ENCODE measurements at regions not wholly inside any gene's neighbourhood (a gene's known extent, or its start where the extent isn't known, plus 50 kb on each side); places are given as distances from the start of the nearest gene placed in this dataset.

GRCh38 chr2:64795024-64795592 is 141.4 kb upstream of the SERTAD2 start:
- TF ChIP-seq, protein P1, sequence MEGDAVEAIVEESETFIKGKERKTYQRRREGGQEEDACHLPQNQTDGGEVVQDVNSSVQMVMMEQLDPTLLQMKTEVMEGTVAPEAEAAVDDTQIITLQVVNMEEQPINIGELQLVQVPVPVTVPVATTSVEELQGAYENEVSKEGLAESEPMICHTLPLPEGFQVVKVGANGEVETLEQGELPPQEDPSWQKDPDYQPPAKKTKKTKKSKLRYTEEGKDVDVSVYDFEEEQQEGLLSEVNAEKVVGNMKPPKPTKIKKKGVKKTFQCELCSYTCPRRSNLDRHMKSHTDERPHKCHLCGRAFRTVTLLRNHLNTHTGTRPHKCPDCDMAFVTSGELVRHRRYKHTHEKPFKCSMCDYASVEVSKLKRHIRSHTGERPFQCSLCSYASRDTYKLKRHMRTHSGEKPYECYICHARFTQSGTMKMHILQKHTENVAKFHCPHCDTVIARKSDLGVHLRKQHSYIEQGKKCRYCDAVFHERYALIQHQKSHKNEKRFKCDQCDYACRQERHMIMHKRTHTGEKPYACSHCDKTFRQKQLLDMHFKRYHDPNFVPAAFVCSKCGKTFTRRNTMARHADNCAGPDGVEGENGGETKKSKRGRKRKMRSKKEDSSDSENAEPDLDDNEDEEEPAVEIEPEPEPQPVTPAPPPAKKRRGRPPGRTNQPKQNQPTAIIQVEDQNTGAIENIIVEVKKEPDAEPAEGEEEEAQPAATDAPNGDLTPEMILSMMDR (IDR thresholded peaks at IDR 0.05; ENCODE audit: unreplicated experiment): no peak
- BruUV-seq (replicated peaks): no TSS peak
- ChIA-PET POLR2A (interaction anchor here (0.6 kb wide), 1 partner anchor 43 kb away, joined by 3 read pairs; no protein-coding TSS in a partner anchor), CTCF (interaction anchor here (0.7 kb wide), 1 partner anchor 9 kb away, joined by 3 read pairs; no protein-coding TSS in a partner anchor)
- intact Hi-C loops (cut with micrococcal nuclease): no loop called here
- Mint-ChIP-seq H3K4me3 (ENCODE audit: unreplicated experiment) (no peak overlapping the region), H3K4me1 (ENCODE audit: insufficient read depth, unreplicated experiment) (peaks cover 23% of the 10 kb centered on the region), H3K27me3 (ENCODE audit: insufficient read depth, unreplicated experiment) (no peaks in the 10 kb centered on the region), H3K27ac (ENCODE audit: low read depth, unreplicated experiment) (no peak overlapping the region), H3K36me3 (ENCODE audit: insufficient read depth, unreplicated experiment) (no peaks in the 10 kb centered on the region), H3K9me3 (ENCODE audit: unreplicated experiment) (no peaks in the 10 kb centered on the region)
- no peak for DNase-seq (ENCODE audit: unreplicated experiment)

GRCh38 chr2:64796926-64797325 is 143.2 kb upstream of the SERTAD2 start:
- Mint-ChIP-seq H3K4me3 (ENCODE audit: unreplicated experiment) (no peak overlapping the region), H3K27ac (ENCODE audit: low read depth, unreplicated experiment) (no peak overlapping the region), H3K9me3 (ENCODE audit: unreplicated experiment) (no peaks in the 10 kb centered on the region), H3K36me3 (ENCODE audit: insufficient read depth, unreplicated experiment) (no peaks in the 10 kb centered on the region), H3K4me1 (ENCODE audit: insufficient read depth, unreplicated experiment) (peaks cover 26% of the 10 kb centered on the region), H3K27me3 (ENCODE audit: insufficient read depth, unreplicated experiment) (no peaks in the 10 kb centered on the region)
- no TSS peak for BruUV-seq (replicated peaks)
- intact Hi-C loops (cut with micrococcal nuclease): no loop called here
- TF ChIP-seq, protein P1 (IDR thresholded peaks at IDR 0.05; ENCODE audit: unreplicated experiment): no peak
- DNase-seq (ENCODE audit: unreplicated experiment): no peak
- CTCF ChIA-PET: interaction anchor here (0.5 to 1.1 kb wide), 3 partner anchors 17 to 143 kb away, joined by 3 to 4 read pairs (median 3); partner anchors contain the start of gene SERTAD2
- POLR2A ChIA-PET: interaction anchor here (0.9 kb wide), 2 partner anchors 8 to 149 kb away, joined by 3 to 4 read pairs; no protein-coding TSS in a partner anchor

- ChIA-PET POLR2A (interaction anchor here (0.9 kb wide), 2 partner anchors 10 to 150 kb away, joined by 3 to 4 read pairs; no protein-coding TSS in a partner anchor), CTCF (interaction anchor here (0.7 to 1.2 kb wide), 2 partner anchors 34 to 61 kb away, joined by 3 to 4 read pairs; no protein-coding TSS in a partner anchor)
- Mint-ChIP-seq H3K27me3 (ENCODE audit: insufficient read depth, unreplicated experiment) (no peaks in the 10 kb centered on the region), H3K27ac (ENCODE audit: low read depth, unreplicated experiment) (no peak overlapping the region), H3K36me3 (ENCODE audit: insufficient read depth, unreplicated experiment) (no peaks in the 10 kb centered on the region), H3K4me1 (ENCODE audit: insufficient read depth, unreplicated experiment) (peaks cover 23% of the 10 kb centered on the region), H3K9me3 (ENCODE audit: unreplicated experiment) (no peaks in the 10 kb centered on the region), H3K4me3 (ENCODE audit: unreplicated experiment) (no peak overlapping the region)
- intact Hi-C loops (cut with micrococcal nuclease): no loop called here
- BruUV-seq (replicated peaks): no TSS peak
- DNase-seq (ENCODE audit: unreplicated experiment): peak; percentile 73
- TF ChIP-seq, protein P1 (IDR thresholded peaks at IDR 0.05; ENCODE audit: unreplicated experiment): no peak
Observed at GRCh38 chr2:64797881-64798575, 144.3 kb upstream of the SERTAD2 start.

- CTCF ChIA-PET: interaction anchor here (0.6 kb wide), 1 partner anchor 330 kb away, joined by 3 read pairs; no protein-coding TSS in a partner anchor
- Mint-ChIP-seq H3K4me1 (ENCODE audit: insufficient read depth, unreplicated experiment) (peaks cover 17% of the 10 kb centered on the region), H3K4me3 (ENCODE audit: unreplicated experiment) (no peak overlapping the region), H3K9me3 (ENCODE audit: unreplicated experiment) (no peaks in the 10 kb centered on the region), H3K36me3 (ENCODE audit: insufficient read depth, unreplicated experiment) (no peaks in the 10 kb centered on the region), H3K27me3 (ENCODE audit: insufficient read depth, unreplicated experiment) (no peaks in the 10 kb centered on the region), H3K27ac (ENCODE audit: low read depth, unreplicated experiment) (no peak overlapping the region)
- TF ChIP-seq, protein P1 (IDR thresholded peaks at IDR 0.05; ENCODE audit: unreplicated experiment): no peak
- POLR2A ChIA-PET: interaction anchor here (0.8 to 1.5 kb wide), 2 partner anchors 19 to 38 kb away, joined by 4 read pairs; no protein-coding TSS in a partner anchor
- DNase-seq (ENCODE audit: unreplicated experiment): peak; percentile 46
- BruUV-seq (replicated peaks): no TSS peak
- intact Hi-C loops (cut with micrococcal nuclease): no loop called here
Observed at GRCh38 chr2:64799592-64800252, 146.0 kb upstream of the SERTAD2 start.
